ENCODE measurements at regions not wholly inside any gene's neighbourhood (a gene's known extent, or its start where the extent isn't known, plus 50 kb on each side); places are given as distances from the start of the nearest gene placed in this dataset.

- no peak for TF ChIP-seq CTCF (IDR thresholded peaks at IDR 0.05; ENCODE audit: borderline replicate concordance, control extremely low read depth, extremely low read depth, insufficient read depth, missing control alignments)
- DNase-seq (ENCODE audit: low spot score), result no peak
- in situ Hi-C loops (cut with MboI; ENCODE audit: low sequenced_read_pairs, unreplicated experiment), result no loop called here
Observed at GRCh38 chr2:236794176-236794957, 224.7 kb downstream of the ACKR3 start.

- in situ Hi-C loops (cut with MboI; ENCODE audit: low sequenced_read_pairs, unreplicated experiment), result no loop called here
Observed at GRCh38 chr2:236795169-236795860, 225.7 kb downstream of the ACKR3 start.

GRCh38 chr2:236795861-236796219 is 226.2 kb downstream of the ACKR3 start:
- no peak for TF ChIP-seq CTCF (IDR thresholded peaks at IDR 0.05; ENCODE audit: borderline replicate concordance, control extremely low read depth, extremely low read depth, insufficient read depth, missing control alignments)
- in situ Hi-C loops (cut with MboI; ENCODE audit: low sequenced_read_pairs, unreplicated experiment), result no loop called here
- no peak for DNase-seq (ENCODE audit: low spot score)

More at GRCh38 chr2:236795169-236795860, 225.7 kb downstream of the ACKR3 start:
- no peak for TF ChIP-seq CTCF (IDR thresholded peaks at IDR 0.05; ENCODE audit: borderline replicate concordance, control extremely low read depth, extremely low read depth, insufficient read depth, missing control alignments)
- no peak for DNase-seq (ENCODE audit: low spot score)

- DNase-seq (ENCODE audit: low spot score), result no peak
- in situ Hi-C loops (cut with MboI; ENCODE audit: low sequenced_read_pairs, unreplicated experiment), result no loop called here
- no peak for TF ChIP-seq CTCF (IDR thresholded peaks at IDR 0.05; ENCODE audit: borderline replicate concordance, control extremely low read depth, extremely low read depth, insufficient read depth, missing control alignments)
Observed at GRCh38 chr2:236796236-236796635, 226.6 kb downstream of the ACKR3 start.

- TF ChIP-seq CTCF (IDR thresholded peaks at IDR 0.05; ENCODE audit: borderline replicate concordance, control extremely low read depth, extremely low read depth, insufficient read depth, missing control alignments), result no peak
- no peak for DNase-seq (ENCODE audit: low spot score)
- in situ Hi-C loops (cut with MboI; ENCODE audit: low sequenced_read_pairs, unreplicated experiment), result no loop called here
Observed at GRCh38 chr2:236797411-236797810, 227.8 kb downstream of the ACKR3 start.

GRCh38 chr2:236798491-236798890 is 228.9 kb downstream of the ACKR3 start:
- in situ Hi-C loops (cut with MboI; ENCODE audit: low sequenced_read_pairs, unreplicated experiment), result no loop called here
- no peak for DNase-seq (ENCODE audit: low spot score)
- no peak for TF ChIP-seq CTCF (IDR thresholded peaks at IDR 0.05; ENCODE audit: borderline replicate concordance, control extremely low read depth, extremely low read depth, insufficient read depth, missing control alignments)

All from GM13976 (cell line).